K562 (cell line): ENCODE measurements at regions not wholly inside any gene's neighbourhood (a gene's known extent, or its start where the extent isn't known, plus 50 kb on each side); places are given as distances from the start of the nearest gene placed in this dataset.

Experiments used
- FOXA3 ChIP-seq, 2 experiments: fragments of 450-650 bp in 1 of 2; sonication (generic) in 1 of 2; formaldehyde crosslinking; IDR thresholded peaks in 1 of 2; conservative IDR thresholded peaks in 1 of 2; 2 replicates each; pipeline versions ENCODE4 v1.4.0 to v1.8.0; 2020 to 2022; ENCODE audit warnings: mild to moderate bottlenecking in 2 of 2, missing genetic modification reagents in 1 of 2
- HSF4 ChIP-seq: fragments of 250-450 bp; sonication (Bioruptor Pico); IDR thresholded peaks from 2 replicates; pipeline ENCODE4 v2.1.2; 2022; ENCODE audit warnings: mild to moderate bottlenecking, moderate library complexity, borderline replicate concordance
- MYC ChIP-seq, 2 experiments: fragments of 250-450 bp in 1 of 2; sonication (Bioruptor Pico) in 1 of 2; IDR thresholded peaks; 2 replicates each; pipeline versions ENCODE4 v1.5.1 to v1.6.1; 2012 to 2021; ENCODE audit warnings: low read depth in 2 of 2, borderline replicate concordance in 1 of 2, improper control_type of control experiment in 1 of 2, low read length in 1 of 2, mild to moderate bottlenecking in 1 of 2, moderate library complexity in 1 of 2
- POLR2A ChIP-seq: fragments of 450-650 bp; conservative IDR thresholded peaks from 2 replicates; pipeline ENCODE4 v1.6.1; 2016
- TCF7L2 ChIP-seq: fragments of 150-350 bp; IDR thresholded peaks from 2 replicates; pipeline ENCODE4 v1.6.1; 2016; ENCODE audit warnings: low read depth, mild to moderate bottlenecking, low read length, moderate library complexity
- TF ChIP-seq, protein P1 (sequence below): sonication (generic); formaldehyde crosslinking; IDR thresholded peaks from 2 replicates; pipeline ENCODE4 v1.8.1; 2022; ENCODE audit warnings: missing genetic modification reagents
- TF ChIP-seq, protein P2 (sequence below): fragments of 250-450 bp; sonication (Bioruptor Pico); IDR thresholded peaks from 2 replicates; pipeline ENCODE4 v1.4.0; 2020; ENCODE audit warnings: borderline replicate concordance

- TF ChIP-seq FOXA3 (CRISPR knock-in tag; conservative IDR thresholded peaks at IDR 0.05 in 1 of 2, IDR thresholded peaks at IDR 0.05 in 1 of 2): no peak
- TF ChIP-seq POLR2A: no peak
- TF ChIP-seq, protein P1, sequence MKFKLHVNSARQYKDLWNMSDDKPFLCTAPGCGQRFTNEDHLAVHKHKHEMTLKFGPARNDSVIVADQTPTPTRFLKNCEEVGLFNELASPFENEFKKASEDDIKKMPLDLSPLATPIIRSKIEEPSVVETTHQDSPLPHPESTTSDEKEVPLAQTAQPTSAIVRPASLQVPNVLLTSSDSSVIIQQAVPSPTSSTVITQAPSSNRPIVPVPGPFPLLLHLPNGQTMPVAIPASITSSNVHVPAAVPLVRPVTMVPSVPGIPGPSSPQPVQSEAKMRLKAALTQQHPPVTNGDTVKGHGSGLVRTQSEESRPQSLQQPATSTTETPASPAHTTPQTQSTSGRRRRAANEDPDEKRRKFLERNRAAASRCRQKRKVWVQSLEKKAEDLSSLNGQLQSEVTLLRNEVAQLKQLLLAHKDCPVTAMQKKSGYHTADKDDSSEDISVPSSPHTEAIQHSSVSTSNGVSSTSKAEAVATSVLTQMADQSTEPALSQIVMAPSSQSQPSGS (CRISPR knock-in tag): no peak
- TF ChIP-seq HSF4 (CRISPR knock-in tag): no peak
- TF ChIP-seq MYC (IDR thresholded peaks at IDR 0.05; ENCODE audit: low read depth, low read length): no peak
- TF ChIP-seq MYC (CRISPR knock-in tag; IDR thresholded peaks at IDR 0.05; ENCODE audit: borderline replicate concordance, low read depth): no peak
- TF ChIP-seq TCF7L2: no peak
- TF ChIP-seq, protein P2, sequence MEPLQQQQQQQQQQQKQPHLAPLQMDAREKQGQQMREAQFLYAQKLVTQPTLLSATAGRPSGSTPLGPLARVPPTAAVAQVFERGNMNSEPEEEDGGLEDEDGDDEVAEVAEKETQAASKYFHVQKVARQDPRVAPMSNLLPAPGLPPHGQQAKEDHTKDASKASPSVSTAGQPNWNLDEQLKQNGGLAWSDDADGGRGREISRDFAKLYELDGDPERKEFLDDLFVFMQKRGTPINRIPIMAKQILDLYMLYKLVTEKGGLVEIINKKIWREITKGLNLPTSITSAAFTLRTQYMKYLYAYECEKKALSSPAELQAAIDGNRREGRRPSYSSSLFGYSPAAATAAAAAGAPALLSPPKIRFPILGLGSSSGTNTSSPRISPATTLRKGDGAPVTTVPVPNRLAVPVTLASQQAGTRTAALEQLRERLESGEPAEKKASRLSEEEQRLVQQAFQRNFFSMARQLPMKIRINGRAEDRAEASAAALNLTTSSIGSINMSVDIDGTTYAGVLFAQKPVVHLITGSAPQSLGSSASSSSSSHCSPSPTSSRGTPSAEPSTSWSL: no peak
Observed at GRCh38 chr20:55784036-55784435, 221.3 kb downstream of the CBLN4 start.
